Endodermal cell (in vitro differentiated cells): ENCODE measurements at regions not wholly inside any gene's neighbourhood (a gene's known extent, or its start where the extent isn't known, plus 50 kb on each side); places are given as distances from the start of the nearest gene placed in this dataset.
A peak's percentile ranks its signal among the peaks of the same experiment; 100 is the strongest.

ENCODE experiments used
- DNase-seq: peaks from one replicate; pipeline ENCODE4 v3.0.0-alpha.2; 2017
- H3K27ac ChIP-seq: 2 replicates; pipeline ENCODE4 v1.5.1; 2013; ENCODE audit warnings: mild to moderate bottlenecking, low read depth, low read length, moderate library complexity
- H3K27me3 ChIP-seq: 2 replicates; pipeline ENCODE4 v1.6.1; 2013; ENCODE audit warnings: mild to moderate bottlenecking, low read length, moderate library complexity; ENCODE audit not compliant: insufficient read depth, control insufficient read depth, poor library complexity, severe bottlenecking
- H3K36me3 ChIP-seq: 2 replicates; pipeline ENCODE4 v1.7.0; 2013; ENCODE audit warnings: mild to moderate bottlenecking, low read length, moderate library complexity; ENCODE audit not compliant: control insufficient read depth, insufficient read depth
- H3K4me1 ChIP-seq: one replicate; pipeline ENCODE4 v1.7.0; 2013; ENCODE audit warnings: low read length; ENCODE audit not compliant: control insufficient read depth, insufficient read depth
- H3K4me3 ChIP-seq: 2 replicates; pipeline ENCODE4 v1.5.1; 2013; ENCODE audit warnings: mild to moderate bottlenecking, low read length, moderate library complexity
- H3K9ac ChIP-seq: 2 replicates; pipeline ENCODE4 v1.6.1; 2013; ENCODE audit warnings: mild to moderate bottlenecking, low read length, moderate library complexity; ENCODE audit not compliant: poor library complexity, severe bottlenecking; ENCODE audit errors: extremely low read depth
- H3K9me3 ChIP-seq: 2 replicates; pipeline ENCODE4 v1.6.1; 2013; ENCODE audit warnings: mild to moderate bottlenecking, low read length, moderate library complexity; ENCODE audit not compliant: control insufficient read depth
- H3K27ac Mint-ChIP-seq: 2 replicates; pipeline ENCODE4 v1.8.0; 2020; ENCODE audit warnings: mixed read lengths
- H3K27me3 Mint-ChIP-seq: 2 replicates; pipeline ENCODE4 v1.8.0; 2021; ENCODE audit warnings: mild to moderate bottlenecking, mixed read lengths; ENCODE audit not compliant: insufficient read depth
- H3K36me3 Mint-ChIP-seq: 2 replicates; pipeline ENCODE4 v1.8.0; 2020; ENCODE audit warnings: low read depth, mixed read lengths
- H3K4me1 Mint-ChIP-seq: 2 replicates; pipeline ENCODE4 v1.8.0; 2020; ENCODE audit warnings: mixed read lengths
- H3K4me3 Mint-ChIP-seq: 2 replicates; pipeline ENCODE4 v1.8.0; 2020; ENCODE audit warnings: mild to moderate bottlenecking, moderate library complexity, mixed read lengths
- H3K9me3 Mint-ChIP-seq: 2 replicates; pipeline ENCODE4 v1.8.0; 2020; ENCODE audit warnings: mild to moderate bottlenecking, mixed read lengths
- CTCF ChIP-seq: fragments of 200-600 bp; sonication (generic); conservative IDR thresholded peaks from 2 replicates; pipeline ENCODE4 v1.5.0; 2021; ENCODE audit warnings: antibody characterized with exemption, mild to moderate bottlenecking
- WGBS, 2 experiments: methylation state at CpG; one replicate each; pipeline versions ENCODE4 v1.1.5 to v1.1.7; 2013; ENCODE audit warnings: missing lambda C conversion rate in 2 of 2, mixed read lengths in 1 of 2; ENCODE audit not compliant: insufficient coverage in 1 of 2, insufficient read length in 1 of 2; 5-methylcytosine and 5-hydroxymethylcytosine counted together

GRCh38 chr4:8725845-8726244 lies 133.3 kb downstream of the CPZ start:
- H3K4me3 ChIP-seq: no peak overlapping the region
- no peaks in the 10 kb centered on the region for H3K36me3 ChIP-seq
- no peak for TF ChIP-seq CTCF
- Mint-ChIP-seq H3K9me3 (no peaks in the 10 kb centered on the region), H3K4me3 (no peak overlapping the region), H3K27ac (no peak overlapping the region), H3K36me3 (no peaks in the 10 kb centered on the region), H3K4me1 (peaks cover 5% of the 10 kb centered on the region), H3K27me3 (peaks cover 4% of the 10 kb centered on the region)
- WGBS, 2 experiments: 90 to 92% methylated on average over 3 to 10 of the region's 10 CpGs
- H3K27me3 ChIP-seq: no peaks in the 10 kb centered on the region
- no peak overlapping the region for H3K9ac ChIP-seq
- DNase-seq: peak; percentile 28
- no peaks in the 10 kb centered on the region for H3K4me1 ChIP-seq
- H3K27ac ChIP-seq: no peak overlapping the region
- H3K9me3 ChIP-seq: no peaks in the 10 kb centered on the region

- no peaks in the 10 kb centered on the region for H3K36me3 Mint-ChIP-seq
- no peak for TF ChIP-seq CTCF
- no peak overlapping the region for H3K4me3 Mint-ChIP-seq
- H3K27ac ChIP-seq: no peak overlapping the region
- peaks cover 4% of the 10 kb centered on the region for H3K27me3 Mint-ChIP-seq
- H3K4me1 ChIP-seq: no peaks in the 10 kb centered on the region
- no peaks in the 10 kb centered on the region for H3K9me3 ChIP-seq
- peak; percentile 62 for DNase-seq
- H3K36me3 ChIP-seq: no peaks in the 10 kb centered on the region
- WGBS, 2 experiments: 84 to 86% methylated on average over 8 to 26 of the region's 26 CpGs
- no peaks in the 10 kb centered on the region for H3K27me3 ChIP-seq
- H3K4me3 ChIP-seq: no peak overlapping the region
- no peak overlapping the region for H3K27ac Mint-ChIP-seq
- no peak overlapping the region for H3K9ac ChIP-seq
- peaks cover 5% of the 10 kb centered on the region for H3K4me1 Mint-ChIP-seq
- H3K9me3 Mint-ChIP-seq: no peaks in the 10 kb centered on the region
These were observed 132.7 kb downstream of the CPZ start for GRCh38 chr4:8725071-8725841.

- no peak overlapping the region for H3K27ac Mint-ChIP-seq
- no peak for DNase-seq
- Histone ChIP-seq H3K27ac (no peak overlapping the region), H3K36me3 (no peaks in the 10 kb centered on the region), H3K9ac (no peak overlapping the region), H3K9me3 (no peaks in the 10 kb centered on the region), H3K4me3 (no peak overlapping the region), H3K4me1 (no peaks in the 10 kb centered on the region), H3K27me3 (no peaks in the 10 kb centered on the region)
- no peaks in the 10 kb centered on the region for H3K36me3 Mint-ChIP-seq
- H3K27me3 Mint-ChIP-seq: peaks cover 4% of the 10 kb centered on the region
- no peak overlapping the region for H3K4me3 Mint-ChIP-seq
- H3K9me3 Mint-ChIP-seq: no peaks in the 10 kb centered on the region
- peaks cover 5% of the 10 kb centered on the region for H3K4me1 Mint-ChIP-seq
- 88 to 92% methylated on average over 14 to 20 of the region's 20 CpGs for WGBS, 2 experiments
- no peak for TF ChIP-seq CTCF
These were observed 132.0 kb downstream of the CPZ start for GRCh38 chr4:8724436-8725070.
